ENCODE measurements at regions not wholly inside any gene's neighbourhood (a gene's known extent, or its start where the extent isn't known, plus 50 kb on each side); places are given as distances from the start of the nearest gene placed in this dataset.

DNA sequence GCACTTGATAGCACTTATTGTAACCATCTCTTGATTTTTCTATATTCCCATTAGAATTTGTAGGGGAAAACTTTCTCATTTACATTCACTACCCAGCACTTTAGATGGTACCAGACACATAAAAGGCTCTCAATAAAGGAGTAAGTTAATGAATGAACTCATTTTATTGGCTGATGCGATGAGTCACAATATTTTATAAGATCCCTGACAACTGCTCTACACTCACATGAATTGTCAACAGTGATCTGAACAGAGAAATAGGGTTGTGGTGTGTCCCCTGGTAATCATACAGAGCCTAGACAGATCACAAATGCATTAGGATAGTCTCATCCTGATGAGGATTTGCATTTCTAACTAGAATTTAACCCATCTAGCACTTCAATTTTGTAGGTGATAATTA, 567.6 kb upstream of the ARPP21 start:
- TF ChIP-seq CTCF (IDR thresholded peaks at IDR 0.05) (no peak), MYBL2 (CRISPR knock-in tag; IDR thresholded peaks at IDR 0.05) (no peak), MLX (CRISPR knock-in tag; IDR thresholded peaks at IDR 0.05) (no peak), TEAD1 (CRISPR knock-in tag; IDR thresholded peaks at IDR 0.05) (no peak), E2F4 (CRISPR knock-in tag; IDR thresholded peaks at IDR 0.05; ENCODE audit: borderline replicate concordance, low read depth) (no peak), FOXJ3 (CRISPR knock-in tag; IDR thresholded peaks at IDR 0.05; ENCODE audit: borderline replicate concordance) (no peak), CREB1 (CRISPR knock-in tag; IDR thresholded peaks at IDR 0.05) (no peak), NFATC4 (CRISPR knock-in tag; IDR thresholded peaks at IDR 0.05) (no peak), MAX (CRISPR knock-in tag; IDR thresholded peaks at IDR 0.05) (no peak), TCF7 (CRISPR knock-in tag; IDR thresholded peaks at IDR 0.05; ENCODE audit: low read depth) (no peak), ZBTB21 (CRISPR knock-in tag; IDR thresholded peaks at IDR 0.05; ENCODE audit: borderline replicate concordance) (no peak), ETV6 (CRISPR knock-in tag; IDR thresholded peaks at IDR 0.05) (no peak)
- TF ChIP-seq, protein P1, sequence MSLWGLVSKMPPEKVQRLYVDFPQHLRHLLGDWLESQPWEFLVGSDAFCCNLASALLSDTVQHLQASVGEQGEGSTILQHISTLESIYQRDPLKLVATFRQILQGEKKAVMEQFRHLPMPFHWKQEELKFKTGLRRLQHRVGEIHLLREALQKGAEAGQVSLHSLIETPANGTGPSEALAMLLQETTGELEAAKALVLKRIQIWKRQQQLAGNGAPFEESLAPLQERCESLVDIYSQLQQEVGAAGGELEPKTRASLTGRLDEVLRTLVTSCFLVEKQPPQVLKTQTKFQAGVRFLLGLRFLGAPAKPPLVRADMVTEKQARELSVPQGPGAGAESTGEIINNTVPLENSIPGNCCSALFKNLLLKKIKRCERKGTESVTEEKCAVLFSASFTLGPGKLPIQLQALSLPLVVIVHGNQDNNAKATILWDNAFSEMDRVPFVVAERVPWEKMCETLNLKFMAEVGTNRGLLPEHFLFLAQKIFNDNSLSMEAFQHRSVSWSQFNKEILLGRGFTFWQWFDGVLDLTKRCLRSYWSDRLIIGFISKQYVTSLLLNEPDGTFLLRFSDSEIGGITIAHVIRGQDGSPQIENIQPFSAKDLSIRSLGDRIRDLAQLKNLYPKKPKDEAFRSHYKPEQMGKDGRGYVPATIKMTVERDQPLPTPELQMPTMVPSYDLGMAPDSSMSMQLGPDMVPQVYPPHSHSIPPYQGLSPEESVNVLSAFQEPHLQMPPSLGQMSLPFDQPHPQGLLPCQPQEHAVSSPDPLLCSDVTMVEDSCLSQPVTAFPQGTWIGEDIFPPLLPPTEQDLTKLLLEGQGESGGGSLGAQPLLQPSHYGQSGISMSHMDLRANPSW (CRISPR knock-in tag; conservative IDR thresholded peaks at IDR 0.05; ENCODE audit: low read depth), result no peak

Measured in WTC11 (cell line).